Keratinocyte (primary cell): ENCODE measurements at regions not wholly inside any gene's neighbourhood (a gene's known extent, or its start where the extent isn't known, plus 50 kb on each side); places are given as distances from the start of the nearest gene placed in this dataset.

Experiments
- DNase-seq: peaks from one replicate; pipeline ENCODE4 v3.0.0-alpha.2; 2011; ENCODE audit warnings: low read depth, missing footprints, low spot score
- FAIRE-seq: peaks from 2 replicates; lab custom pipeline; 2011; peaks lifted over from hg19 to GRCh38; lab: Jason Lieb, UNC
- H2AFZ ChIP-seq: 2 replicates; pipeline ENCODE4 v1.6.0; 2012; ENCODE audit warnings: low read length, control low read depth, inconsistent platforms; ENCODE audit not compliant: control insufficient read depth
- H3K27ac ChIP-seq: 2 replicates; pipeline ENCODE4 v1.5.1; 2011; ENCODE audit warnings: low read length; ENCODE audit not compliant: control insufficient read depth, insufficient read depth
- H3K27me3 ChIP-seq: 3 replicates; pipeline ENCODE4 v1.6.0; 2011; ENCODE audit warnings: low read length; ENCODE audit not compliant: control insufficient read depth, insufficient read depth; ENCODE audit errors: extremely low read depth
- H3K36me3 ChIP-seq, 2 experiments: 2 replicates in 1 of 2; 3 replicates in 1 of 2; pipeline ENCODE4 v1.5.1; 2011; ENCODE audit warnings: low read length in 2 of 2, mild to moderate bottlenecking in 1 of 2; ENCODE audit not compliant: control insufficient read depth in 2 of 2, insufficient read depth in 2 of 2; ENCODE audit errors: extremely low read depth in 1 of 2
- H3K4me1 ChIP-seq: 3 replicates; pipeline ENCODE4 v1.5.1; 2011; ENCODE audit warnings: low read length; ENCODE audit not compliant: control insufficient read depth, insufficient read depth; ENCODE audit errors: extremely low read depth
- H3K4me2 ChIP-seq: 3 replicates; pipeline ENCODE4 v1.6.0; 2011; ENCODE audit warnings: low read depth, low read length; ENCODE audit not compliant: control insufficient read depth, insufficient read depth; ENCODE audit errors: extremely low read depth
- H3K4me3 ChIP-seq, 3 experiments: fragments of 200-600 bp in 1 of 3; sonication (generic) in 1 of 3; 2 replicates in 2 of 3; 3 replicates in 1 of 3; pipeline ENCODE4 v1.5.1; 2011 to 2016; ENCODE audit warnings: low read length in 3 of 3, mild to moderate bottlenecking in 3 of 3, control low read depth in 2 of 3, inconsistent platforms in 1 of 3, low read depth in 1 of 3, mixed read lengths in 1 of 3, mixed run types in 1 of 3, moderate library complexity in 1 of 3; ENCODE audit not compliant: control insufficient read depth in 2 of 3, insufficient read depth in 2 of 3; ENCODE audit errors: extremely low read depth in 1 of 3
- H3K79me2 ChIP-seq: 2 replicates; pipeline ENCODE4 v1.6.0; 2012; ENCODE audit warnings: low read length; ENCODE audit not compliant: control insufficient read depth, insufficient read depth
- H3K9ac ChIP-seq: 3 replicates; pipeline ENCODE4 v1.6.0; 2011; ENCODE audit warnings: low read length; ENCODE audit not compliant: control insufficient read depth, insufficient read depth; ENCODE audit errors: extremely low read depth
- H3K9me1 ChIP-seq: 3 replicates; pipeline ENCODE4 v1.6.0; 2011; ENCODE audit warnings: low read length; ENCODE audit not compliant: control insufficient read depth, insufficient read depth; ENCODE audit errors: extremely low read depth
- H3K9me3 ChIP-seq: 2 replicates; pipeline ENCODE4 v1.5.1; 2012; ENCODE audit warnings: low read depth, low read length; ENCODE audit not compliant: control insufficient read depth
- H4K20me1 ChIP-seq: 3 replicates; pipeline ENCODE4 v1.6.0; 2011; ENCODE audit warnings: low read length; ENCODE audit not compliant: control insufficient read depth, insufficient read depth; ENCODE audit errors: extremely low read depth
- EZH2 ChIP-seq: IDR thresholded peaks from one replicate; pipeline ENCODE4 v1.6.1; 2012; ENCODE audit warnings: inconsistent platforms, mild to moderate bottlenecking, low read length, moderate library complexity
- dilution Hi-C: fragments of 300-500 bp; cut with MboI; formaldehyde crosslinking; loops from one replicate; pipeline ENCODE4 v1.7.0; 2020; ENCODE audit warnings: low sequenced_read_pairs; ENCODE audit not compliant: extremely low pct_ligation_motif_present
- TF ChIP-seq, protein P1 (sequence below), 3 experiments: IDR thresholded peaks in 1 of 3; conservative IDR thresholded peaks in 1 of 3; optimal IDR thresholded peaks in 1 of 3; 2 replicates in 2 of 3; 3 replicates in 1 of 3; pipeline versions ENCODE3 to v1.5.1; 2011; ENCODE audit warnings: low read length in 3 of 3, mild to moderate bottlenecking in 3 of 3, moderate library complexity in 2 of 3, control low read depth in 1 of 3, inconsistent platforms in 1 of 3; ENCODE audit not compliant: insufficient read depth in 2 of 3; ENCODE audit errors: extremely low read depth in 1 of 3

DNA sequence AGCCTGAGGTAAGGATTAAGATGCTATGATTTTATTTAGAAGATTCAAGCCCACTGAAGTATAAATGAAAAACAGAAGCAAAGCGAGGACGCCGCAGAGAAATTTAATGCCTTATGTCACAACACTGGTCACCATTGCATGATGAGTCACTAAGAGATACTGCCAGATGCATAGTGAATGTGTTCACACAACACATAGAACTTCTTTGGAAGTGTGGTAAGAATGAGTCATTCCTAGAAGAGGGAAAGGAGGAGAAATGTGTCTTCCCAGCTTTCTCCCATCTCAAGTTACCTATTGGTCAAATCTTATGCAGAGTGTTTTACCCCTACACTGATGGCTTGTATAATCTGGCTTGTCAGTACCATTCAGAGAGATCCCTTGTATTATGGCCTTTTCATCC, 465.3 kb upstream of the ARRDC3 start:
- Histone ChIP-seq H4K20me1 (no peaks in the 10 kb centered on the region), H3K36me3 (no peaks in the 10 kb centered on the region), H3K4me3 (no peak overlapping the region), H3K79me2 (no peaks in the 10 kb centered on the region), H3K4me1 (no peaks in the 10 kb centered on the region), H3K9me3 (no peaks in the 10 kb centered on the region), H3K27ac (no peak overlapping the region), H3K4me2 (no peak overlapping the region), H2AFZ (no peak overlapping the region), H3K27me3 (no peaks in the 10 kb centered on the region), H3K9ac (no peak overlapping the region), H3K9me1 (no peaks in the 10 kb centered on the region)
- dilution Hi-C loops: no loop called here
- DNase-seq: no peak
- FAIRE-seq: no peak
- no peak for TF ChIP-seq EZH2
- TF ChIP-seq, protein P1, sequence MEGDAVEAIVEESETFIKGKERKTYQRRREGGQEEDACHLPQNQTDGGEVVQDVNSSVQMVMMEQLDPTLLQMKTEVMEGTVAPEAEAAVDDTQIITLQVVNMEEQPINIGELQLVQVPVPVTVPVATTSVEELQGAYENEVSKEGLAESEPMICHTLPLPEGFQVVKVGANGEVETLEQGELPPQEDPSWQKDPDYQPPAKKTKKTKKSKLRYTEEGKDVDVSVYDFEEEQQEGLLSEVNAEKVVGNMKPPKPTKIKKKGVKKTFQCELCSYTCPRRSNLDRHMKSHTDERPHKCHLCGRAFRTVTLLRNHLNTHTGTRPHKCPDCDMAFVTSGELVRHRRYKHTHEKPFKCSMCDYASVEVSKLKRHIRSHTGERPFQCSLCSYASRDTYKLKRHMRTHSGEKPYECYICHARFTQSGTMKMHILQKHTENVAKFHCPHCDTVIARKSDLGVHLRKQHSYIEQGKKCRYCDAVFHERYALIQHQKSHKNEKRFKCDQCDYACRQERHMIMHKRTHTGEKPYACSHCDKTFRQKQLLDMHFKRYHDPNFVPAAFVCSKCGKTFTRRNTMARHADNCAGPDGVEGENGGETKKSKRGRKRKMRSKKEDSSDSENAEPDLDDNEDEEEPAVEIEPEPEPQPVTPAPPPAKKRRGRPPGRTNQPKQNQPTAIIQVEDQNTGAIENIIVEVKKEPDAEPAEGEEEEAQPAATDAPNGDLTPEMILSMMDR (optimal IDR thresholded peaks at IDR 0.05 in 1 of 3, IDR thresholded peaks at IDR 0.05 in 1 of 3, conservative IDR thresholded peaks at IDR 0.05 in 1 of 3; ENCODE audit: extremely low read depth in 1 of 3, insufficient read depth in 2 of 3, low read length in 3 of 3): no peak

DNA sequence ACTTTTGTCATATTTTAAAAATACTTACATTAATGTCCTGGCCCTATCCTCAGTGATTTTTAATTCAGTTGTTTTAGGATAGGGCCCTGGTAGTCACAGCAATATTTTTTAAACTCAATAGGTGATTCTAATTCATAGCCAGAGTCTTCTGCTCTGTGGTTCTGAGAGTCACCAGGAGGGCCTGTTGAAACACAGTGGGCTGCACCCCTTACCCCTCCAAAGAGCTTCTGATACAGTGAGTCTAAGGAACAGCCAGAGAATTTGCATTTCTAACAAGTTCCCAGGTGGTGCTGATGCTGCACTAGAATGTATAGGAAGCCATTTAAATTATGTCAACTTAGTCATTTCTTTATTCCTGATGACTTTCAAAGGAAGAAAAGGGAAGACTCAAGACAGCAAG, 458.3 kb upstream of the ARRDC3 start:
- H3K4me1 ChIP-seq: no peaks in the 10 kb centered on the region
- H2AFZ ChIP-seq: no peak overlapping the region
- no peaks in the 10 kb centered on the region for H3K79me2 ChIP-seq
- H3K4me2 ChIP-seq: no peak overlapping the region
- H3K9me3 ChIP-seq: no peaks in the 10 kb centered on the region
- no peak overlapping the region for H3K4me3 ChIP-seq
- no peaks in the 10 kb centered on the region for H3K9me1 ChIP-seq
- no peaks in the 10 kb centered on the region for H3K36me3 ChIP-seq
- H3K27ac ChIP-seq: no peak overlapping the region
- dilution Hi-C loops: no loop called here
- H3K9ac ChIP-seq: no peak overlapping the region
- DNase-seq: no peak
- no peak for FAIRE-seq
- H3K27me3 ChIP-seq: no peaks in the 10 kb centered on the region
- no peaks in the 10 kb centered on the region for H4K20me1 ChIP-seq
- TF ChIP-seq, protein P1 (optimal IDR thresholded peaks at IDR 0.05 in 1 of 3, IDR thresholded peaks at IDR 0.05 in 1 of 3, conservative IDR thresholded peaks at IDR 0.05 in 1 of 3; ENCODE audit: extremely low read depth in 1 of 3, insufficient read depth in 2 of 3, low read length in 3 of 3): no peak
- TF ChIP-seq EZH2: no peak
